Uterus (tissue), 3 donors: ENCODE measurements at regions not wholly inside any gene's neighbourhood (a gene's known extent, or its start where the extent isn't known, plus 50 kb on each side); places are given as distances from the start of the nearest gene placed in this dataset.

Source experiments
- DNase-seq, 2 donors: peaks; one replicate each; pipeline ENCODE4 v3.0.0-alpha.2; 2019 to 2020
- H3K27ac ChIP-seq, 2 donors: fragments of 200-600 bp; sonication (generic); 1 replicate in 1 of 2; 2 replicates in 1 of 2; pipeline ENCODE4 v1.5.1; 2016 to 2018
- H3K27me3 ChIP-seq, 2 donors: fragments of 200-600 bp; sonication (generic); one replicate each; pipeline ENCODE4 v1.5.1; 2018 to 2019; ENCODE audit warnings: control low read depth in 1 of 2
- H3K36me3 ChIP-seq, 2 donors: fragments of 200-600 bp; sonication (generic); one replicate each; pipeline ENCODE4 v1.5.1; 2019; ENCODE audit warnings: control low read depth in 1 of 2
- H3K4me1 ChIP-seq, 2 donors: fragments of 200-600 bp; sonication (generic); one replicate each; pipeline ENCODE4 v1.5.1; 2018 to 2019; ENCODE audit warnings: control low read depth in 1 of 2
- H3K4me3 ChIP-seq, 2 donors: fragments of 200-600 bp; sonication (generic); 1 replicate in 1 of 2; 2 replicates in 1 of 2; pipeline ENCODE4 v1.5.1; 2018 to 2019; ENCODE audit warnings: mild to moderate bottlenecking in 1 of 2
- H3K9me3 ChIP-seq, 2 donors: fragments of 200-600 bp; sonication (generic); one replicate each; pipeline ENCODE4 v1.5.1; 2019; ENCODE audit warnings: control low read depth in 1 of 2
- POLR2A ChIP-seq, 2 donors: fragments of 450-650 bp; IDR thresholded peaks; one replicate each; pipeline ENCODE4 v1.6.1; 2016; ENCODE audit warnings: antibody characterized with exemption in 2 of 2, mild to moderate bottlenecking in 1 of 2, moderate library complexity in 1 of 2
- intact Hi-C: fragments of 100-400 bp; cut with DNase I; formaldehyde crosslinking; loops from one replicate; pipeline ENCODE4 v1.15.1; 2023; ENCODE audit warnings: low total_unique reads
- TF ChIP-seq, protein P1 (sequence below), 4 experiments: fragments of 200-600 bp in 2 of 4; fragments of 450-650 bp in 2 of 4; sonication (generic) in 2 of 4; IDR thresholded peaks; one replicate each; pipeline ENCODE4 v1.5.1; 2016 to 2019; ENCODE audit warnings: antibody characterized with exemption in 4 of 4, mild to moderate bottlenecking in 2 of 4, moderate library complexity in 1 of 4
- donor health status: DM: yes; HTN: yes; CAD: no.

DNA sequence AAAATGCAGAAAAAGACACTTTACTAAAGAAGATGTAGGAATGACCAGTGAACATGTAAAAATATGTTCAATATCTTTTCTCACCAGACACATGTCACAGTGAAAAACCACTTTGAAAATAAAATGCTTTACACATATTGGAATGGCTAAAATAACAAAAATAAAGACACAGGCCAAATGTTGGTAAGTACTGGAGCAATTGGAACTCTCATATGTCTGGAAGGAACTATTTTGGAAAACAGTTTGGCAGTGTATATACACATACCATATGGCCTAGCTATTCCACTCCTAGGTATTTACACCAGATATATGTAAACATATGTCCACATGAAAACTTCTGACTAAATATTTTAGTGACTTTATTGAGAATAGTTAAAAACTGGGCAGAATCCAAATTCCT lies 927.2 kb downstream of the BRINP3 start:
- Histone ChIP-seq H3K4me1 (no peaks in the 10 kb centered on the region), H3K27ac (no peak overlapping the region), H3K36me3 (no peaks in the 10 kb centered on the region), H3K4me3 (no peak overlapping the region), H3K9me3 (no peaks in the 10 kb centered on the region), H3K27me3 (no peaks in the 10 kb centered on the region)
- no peak for TF ChIP-seq POLR2A (IDR thresholded peaks at IDR 0.05)
- TF ChIP-seq, protein P1, sequence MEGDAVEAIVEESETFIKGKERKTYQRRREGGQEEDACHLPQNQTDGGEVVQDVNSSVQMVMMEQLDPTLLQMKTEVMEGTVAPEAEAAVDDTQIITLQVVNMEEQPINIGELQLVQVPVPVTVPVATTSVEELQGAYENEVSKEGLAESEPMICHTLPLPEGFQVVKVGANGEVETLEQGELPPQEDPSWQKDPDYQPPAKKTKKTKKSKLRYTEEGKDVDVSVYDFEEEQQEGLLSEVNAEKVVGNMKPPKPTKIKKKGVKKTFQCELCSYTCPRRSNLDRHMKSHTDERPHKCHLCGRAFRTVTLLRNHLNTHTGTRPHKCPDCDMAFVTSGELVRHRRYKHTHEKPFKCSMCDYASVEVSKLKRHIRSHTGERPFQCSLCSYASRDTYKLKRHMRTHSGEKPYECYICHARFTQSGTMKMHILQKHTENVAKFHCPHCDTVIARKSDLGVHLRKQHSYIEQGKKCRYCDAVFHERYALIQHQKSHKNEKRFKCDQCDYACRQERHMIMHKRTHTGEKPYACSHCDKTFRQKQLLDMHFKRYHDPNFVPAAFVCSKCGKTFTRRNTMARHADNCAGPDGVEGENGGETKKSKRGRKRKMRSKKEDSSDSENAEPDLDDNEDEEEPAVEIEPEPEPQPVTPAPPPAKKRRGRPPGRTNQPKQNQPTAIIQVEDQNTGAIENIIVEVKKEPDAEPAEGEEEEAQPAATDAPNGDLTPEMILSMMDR (IDR thresholded peaks at IDR 0.05) = no peak
- DNase-seq = no peak
- intact Hi-C loops = no loop called here

DNA sequence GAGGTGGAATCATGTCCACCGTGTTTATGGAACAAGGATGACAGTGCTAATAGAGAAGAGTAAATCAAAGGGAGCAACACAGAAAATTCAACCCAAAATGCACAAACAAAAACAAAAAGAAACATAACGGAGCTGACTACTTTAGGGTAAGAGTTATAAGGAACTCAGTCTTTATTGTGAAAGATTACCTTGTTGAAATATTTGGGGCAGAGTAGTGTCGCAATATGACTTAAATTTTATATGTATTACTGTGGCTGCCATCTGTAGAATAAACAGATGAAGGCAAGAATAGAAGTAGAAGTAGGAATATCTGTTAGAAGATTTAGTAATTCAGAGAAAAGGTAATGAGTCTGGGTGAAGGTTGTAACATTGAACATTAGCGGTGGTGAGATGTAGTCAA lies 913.9 kb downstream of the BRINP3 start:
- H3K27ac ChIP-seq = no peak overlapping the region
- no peaks in the 10 kb centered on the region for H3K4me1 ChIP-seq
- TF ChIP-seq, protein P1 (IDR thresholded peaks at IDR 0.05) = no peak
- no peak for TF ChIP-seq POLR2A (IDR thresholded peaks at IDR 0.05)
- no peaks in the 10 kb centered on the region for H3K9me3 ChIP-seq
- no peaks in the 10 kb centered on the region for H3K36me3 ChIP-seq
- no peak overlapping the region for H3K4me3 ChIP-seq
- DNase-seq = no peak
- intact Hi-C loops = no loop called here
- no peaks in the 10 kb centered on the region for H3K27me3 ChIP-seq

DNA sequence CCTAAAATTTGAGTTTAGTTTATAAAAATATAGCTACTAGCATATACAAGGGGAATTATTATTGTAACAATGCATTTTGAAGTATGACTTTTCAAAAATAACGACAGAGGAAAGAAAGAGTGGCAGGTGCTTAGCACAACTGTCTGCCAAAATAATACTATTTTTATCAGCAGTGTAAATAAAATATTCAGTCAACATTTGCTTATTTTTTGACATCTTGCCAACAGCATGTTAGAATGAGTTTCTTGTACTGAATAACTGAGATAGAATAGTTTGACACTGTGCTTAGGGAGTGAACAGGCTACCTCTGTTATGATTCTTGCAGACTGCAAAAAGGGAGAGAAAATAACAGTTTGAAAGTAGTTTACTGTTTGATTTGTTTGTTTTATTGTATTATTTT lies 909.8 kb downstream of the BRINP3 start:
- H3K4me3 ChIP-seq = no peak overlapping the region
- no peak for DNase-seq
- no peaks in the 10 kb centered on the region for H3K27me3 ChIP-seq
- TF ChIP-seq, protein P1 (IDR thresholded peaks at IDR 0.05) = no peak
- no peak for TF ChIP-seq POLR2A (IDR thresholded peaks at IDR 0.05)
- H3K27ac ChIP-seq = no peak overlapping the region
- no peaks in the 10 kb centered on the region for H3K36me3 ChIP-seq
- no peaks in the 10 kb centered on the region for H3K9me3 ChIP-seq
- intact Hi-C loops = no loop called here
- no peaks in the 10 kb centered on the region for H3K4me1 ChIP-seq

DNA sequence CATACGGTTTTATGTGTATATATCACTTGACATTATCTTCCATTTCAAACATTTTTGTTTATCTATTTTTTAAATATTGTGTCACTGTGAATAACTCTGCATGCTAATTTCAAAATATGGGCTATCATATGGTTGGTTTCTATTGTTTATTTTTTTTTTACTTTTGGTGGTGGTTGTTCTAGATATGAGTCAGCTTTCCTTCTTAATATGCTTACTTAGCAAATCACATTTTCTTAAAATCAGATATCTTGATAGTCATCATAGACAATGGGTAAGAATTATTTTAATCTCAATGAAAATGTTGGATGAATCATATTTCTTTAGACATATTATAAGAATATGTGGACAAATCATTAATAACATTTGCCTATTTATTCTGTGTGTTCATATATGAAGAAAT lies 881.5 kb downstream of the BRINP3 start:
- intact Hi-C loops = no loop called here
- no peaks in the 10 kb centered on the region for H3K27me3 ChIP-seq
- H3K27ac ChIP-seq = no peak overlapping the region
- no peak overlapping the region for H3K4me3 ChIP-seq
- H3K9me3 ChIP-seq = no peaks in the 10 kb centered on the region
- TF ChIP-seq POLR2A (IDR thresholded peaks at IDR 0.05) = no peak
- TF ChIP-seq, protein P1 (IDR thresholded peaks at IDR 0.05) = no peak
- no peaks in the 10 kb centered on the region for H3K36me3 ChIP-seq
- DNase-seq = no peak
- H3K4me1 ChIP-seq = no peaks in the 10 kb centered on the region

DNA sequence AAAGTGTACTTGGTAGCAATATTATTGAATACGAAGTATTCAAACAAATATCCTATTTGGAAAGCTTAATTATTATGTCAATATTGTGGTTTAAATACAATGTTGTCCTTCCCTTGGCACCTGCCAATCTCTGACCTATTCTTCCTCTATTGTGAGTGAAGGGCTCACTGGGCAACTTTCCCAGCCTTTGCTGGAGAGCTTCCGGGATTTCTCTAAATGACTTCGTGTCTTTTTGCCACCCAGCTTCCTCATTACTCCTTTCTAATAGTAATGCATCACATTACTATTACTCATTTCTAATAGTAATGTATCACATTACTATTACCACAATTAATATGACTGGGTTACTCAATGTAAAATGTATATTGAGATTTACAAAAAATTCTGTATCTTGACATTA lies 880.6 kb downstream of the BRINP3 start:
- no peak for DNase-seq
- Histone ChIP-seq H3K9me3 (no peaks in the 10 kb centered on the region), H3K36me3 (no peaks in the 10 kb centered on the region), H3K27ac (no peak overlapping the region), H3K4me1 (no peaks in the 10 kb centered on the region), H3K27me3 (no peaks in the 10 kb centered on the region), H3K4me3 (no peak overlapping the region)
- TF ChIP-seq, protein P1 (IDR thresholded peaks at IDR 0.05) = no peak
- TF ChIP-seq POLR2A (IDR thresholded peaks at IDR 0.05) = no peak
- intact Hi-C loops = no loop called here
